HG02870 (cell line): ENCODE measurements at regions not wholly inside any gene's neighbourhood (a gene's known extent, or its start where the extent isn't known, plus 50 kb on each side); places are given as distances from the start of the nearest gene placed in this dataset.
"Not testable (repeated sequence)": the region's sequence is repeated elsewhere in the genome, so short reads cannot be mapped to it uniquely, and the experiment has no call there.

Source experiments
- ATAC-seq: cut with Tn5 transposase; IDR thresholded peaks from one replicate; pipeline ENCODE4 v1.9.1; 2021; ENCODE audit warnings: mild to moderate bottlenecking, moderate library complexity; ENCODE audit not compliant: unreplicated experiment

GRCh38 chr15:95699578-95699977 lies 630.9 kb upstream of the NR2F2 start:
- ATAC-seq = no peak

- not testable (repeated sequence) for ATAC-seq
Observed at GRCh38 chr15:95700692-95701091, 629.8 kb upstream of the NR2F2 start.

DNA sequence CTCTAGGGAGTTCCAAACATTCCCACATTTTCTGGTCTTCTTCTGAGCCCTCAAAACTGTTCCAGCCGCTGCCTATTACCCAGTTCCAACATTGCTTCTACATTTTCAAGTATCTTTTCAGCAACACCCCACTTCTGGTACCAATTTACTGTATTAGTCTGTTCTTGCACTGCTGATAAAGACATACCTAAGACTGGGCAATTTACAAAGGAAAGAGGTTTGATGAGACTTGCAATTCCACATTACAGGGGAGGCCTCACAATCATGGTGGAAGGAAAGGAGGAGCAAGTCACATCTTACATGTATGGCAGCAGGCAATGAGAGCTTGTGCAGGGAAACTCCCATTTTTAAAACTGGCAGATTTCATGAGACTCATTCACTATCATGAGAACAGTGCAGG lies 629.1 kb upstream of the NR2F2 start:
- ATAC-seq = no peak

DNA sequence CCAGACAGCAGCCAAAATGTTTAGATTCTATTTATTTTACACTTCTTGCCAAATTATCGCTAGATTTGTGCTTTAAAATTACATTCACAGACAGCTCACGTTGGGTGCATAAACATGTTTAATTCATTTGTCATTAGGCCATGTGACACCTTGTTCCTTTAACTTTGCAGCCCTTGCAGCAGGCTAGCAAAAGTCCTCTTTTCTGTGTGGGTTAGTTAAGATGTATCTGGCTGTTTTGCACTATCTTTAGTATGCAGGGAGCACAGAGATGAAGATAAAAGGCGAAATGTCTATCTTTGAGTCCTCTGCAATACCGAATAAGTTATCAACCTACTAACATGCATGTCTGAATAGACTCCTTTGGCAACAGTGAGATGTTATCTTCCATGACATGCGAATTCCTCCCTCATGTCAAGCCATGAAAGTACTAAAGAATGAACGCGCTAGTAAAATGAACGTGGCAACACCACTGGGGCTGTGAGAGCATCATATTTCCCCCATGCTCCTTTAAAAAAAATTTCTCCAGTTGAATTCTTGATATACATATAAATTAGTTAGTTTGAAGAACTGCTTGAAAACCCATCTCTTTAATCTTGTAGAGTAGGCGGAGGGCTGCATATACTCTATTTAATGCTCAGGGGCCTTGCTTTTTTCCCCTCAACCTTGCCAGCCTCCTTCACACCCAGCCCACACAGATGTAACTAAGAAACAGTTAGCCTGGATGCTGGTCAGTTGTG lies 620.4 kb upstream of the NR2F2 start:
- ATAC-seq = no peak

GRCh38 chr15:95712785-95713184 lies 617.7 kb upstream of the NR2F2 start:
- ATAC-seq = no peak

GRCh38 chr15:95713324-95713723 lies 617.2 kb upstream of the NR2F2 start:
- ATAC-seq = no peak

- ATAC-seq = no peak
Observed at GRCh38 chr15:95715116-95715903, 615.2 kb upstream of the NR2F2 start.

DNA sequence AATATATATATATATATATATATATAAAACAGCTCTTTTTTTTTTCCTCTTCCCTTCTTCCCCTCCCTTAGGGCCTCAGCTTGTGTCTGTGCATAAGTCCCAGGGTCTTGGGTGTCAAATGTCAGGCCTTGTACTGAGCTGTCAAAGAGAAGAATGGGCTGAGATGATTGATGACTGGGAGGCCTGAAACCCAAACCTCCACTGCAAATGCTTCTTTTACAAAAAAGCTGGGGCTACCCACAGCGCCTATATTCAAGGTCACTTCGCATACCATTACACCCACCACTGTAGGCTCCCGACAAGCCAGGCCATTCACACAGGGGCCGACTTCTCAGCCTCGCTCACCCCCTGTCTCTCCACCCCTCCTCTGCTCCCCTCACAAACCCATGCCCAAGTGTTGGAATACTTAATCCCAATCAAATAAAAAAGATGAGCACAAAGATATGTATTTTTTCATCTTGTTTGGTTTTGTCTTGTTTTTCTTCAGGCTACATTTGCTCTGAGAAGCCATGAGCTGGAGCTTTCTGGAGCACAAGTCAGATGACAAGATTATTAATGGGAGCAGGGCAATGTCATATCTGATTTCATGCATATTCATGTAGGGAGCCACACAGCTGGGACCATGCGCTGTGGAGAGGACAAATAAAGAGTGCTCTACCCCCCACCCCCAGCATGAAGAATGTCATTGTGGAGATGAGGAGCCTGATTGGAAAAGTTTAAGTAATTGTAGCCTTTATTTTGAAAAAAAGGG lies 614.4 kb upstream of the NR2F2 start:
- ATAC-seq = no peak

GRCh38 chr15:95716708-95717107 lies 613.8 kb upstream of the NR2F2 start:
- no peak for ATAC-seq

- no peak for ATAC-seq
Observed at GRCh38 chr15:95718441-95718840, 612.1 kb upstream of the NR2F2 start.

DNA sequence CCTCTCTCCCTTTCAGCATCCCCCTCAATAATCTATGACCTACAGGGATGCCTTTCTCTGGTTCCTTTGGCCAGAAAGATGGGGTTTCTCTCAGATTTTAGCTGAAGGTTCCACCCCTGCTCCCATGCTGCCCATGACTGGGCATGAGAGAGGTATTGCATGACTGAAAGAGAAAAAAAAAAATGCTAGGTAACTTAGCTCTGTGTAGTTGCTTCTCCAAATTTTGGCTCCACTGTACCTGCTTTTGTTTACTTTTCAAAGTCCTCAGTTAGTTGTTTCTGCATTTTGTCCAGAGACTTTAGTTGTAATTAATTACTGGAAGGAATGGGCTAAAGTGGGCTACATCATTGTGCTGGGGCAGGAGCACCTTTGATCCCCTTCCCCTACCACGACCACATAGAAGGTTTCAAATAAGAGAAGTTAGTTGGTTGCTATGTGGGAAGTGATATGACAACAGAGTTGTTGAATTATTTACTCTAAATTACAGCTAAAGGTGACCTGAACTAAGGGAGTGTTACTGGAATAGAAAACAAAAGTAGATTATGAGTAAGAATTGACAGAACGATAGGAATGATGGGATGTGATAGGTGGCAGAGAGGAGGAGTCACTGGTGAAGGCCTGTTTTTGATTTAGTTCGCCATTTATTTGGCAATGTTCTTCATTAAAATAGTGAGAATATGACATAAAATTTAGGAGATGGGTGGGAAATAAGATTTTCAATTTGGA lies 605.4 kb upstream of the NR2F2 start:
- ATAC-seq = no peak

GRCh38 chr15:95726891-95727290 lies 603.6 kb upstream of the NR2F2 start:
- ATAC-seq = no peak

- no peak for ATAC-seq
Observed at GRCh38 chr15:95733931-95734330, 596.6 kb upstream of the NR2F2 start.

- ATAC-seq = no peak
Observed at GRCh38 chr15:95734422-95735316, 595.8 kb upstream of the NR2F2 start.

DNA sequence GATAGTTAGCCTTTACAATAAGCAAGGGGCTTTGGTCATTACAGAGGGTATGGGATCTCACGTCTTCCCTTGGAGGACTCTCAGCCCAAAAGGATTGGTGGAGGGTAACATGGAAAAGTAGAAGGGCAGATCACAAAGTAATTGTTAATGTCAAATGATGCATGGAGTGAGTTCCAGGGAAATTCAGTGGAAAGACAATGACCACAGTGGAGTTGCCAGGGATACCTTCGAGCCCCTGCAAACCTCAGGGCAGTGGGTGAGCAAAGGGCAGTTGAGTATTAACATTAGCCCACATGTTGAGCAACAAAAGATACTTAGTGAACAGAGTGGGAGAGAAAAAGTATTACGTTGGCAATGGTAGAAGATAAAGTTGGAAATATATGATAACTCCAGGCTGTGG lies 593.4 kb upstream of the NR2F2 start:
- no peak for ATAC-seq

GRCh38 chr15:95739131-95739530 lies 591.4 kb upstream of the NR2F2 start:
- ATAC-seq = no peak

DNA sequence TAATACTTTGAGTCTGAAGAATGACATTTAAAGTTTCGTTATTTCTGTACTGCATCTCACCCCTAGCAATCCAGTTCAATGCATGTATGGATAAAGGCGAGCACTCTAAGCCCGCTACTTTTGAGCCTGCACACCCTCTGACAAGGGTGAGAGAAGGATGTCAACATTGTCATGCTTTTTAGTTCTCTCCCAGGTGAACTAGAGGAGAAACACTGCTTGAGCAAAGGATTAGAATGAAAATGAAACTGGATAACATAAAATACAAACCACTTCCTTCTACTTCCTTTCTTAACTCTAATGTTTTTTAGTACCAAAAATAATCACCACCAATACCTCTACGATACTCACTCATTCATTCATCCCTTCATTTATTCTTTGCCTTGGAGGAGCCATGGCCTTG lies 588.7 kb upstream of the NR2F2 start:
- ATAC-seq = no peak

DNA sequence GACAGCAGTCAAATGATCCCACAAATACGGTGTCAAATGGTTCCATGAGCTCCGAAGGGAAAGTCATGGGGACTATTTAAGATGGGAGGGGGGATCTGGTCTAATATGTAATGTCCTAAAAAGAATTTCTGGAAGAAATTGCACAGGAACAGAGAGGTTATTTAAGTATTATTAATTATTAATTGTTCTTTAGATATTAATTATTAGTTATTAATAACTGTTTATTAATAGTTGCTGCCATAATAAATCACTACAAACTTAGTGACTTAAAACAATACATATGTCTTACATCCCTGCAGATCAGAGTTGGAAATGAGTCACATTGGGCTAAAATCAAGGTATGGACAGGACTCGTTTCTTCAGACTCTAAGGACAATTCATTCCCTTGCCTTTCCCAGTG lies 588.2 kb upstream of the NR2F2 start:
- no peak for ATAC-seq

- no peak for ATAC-seq
Observed at GRCh38 chr15:95742836-95743235, 587.7 kb upstream of the NR2F2 start.

DNA sequence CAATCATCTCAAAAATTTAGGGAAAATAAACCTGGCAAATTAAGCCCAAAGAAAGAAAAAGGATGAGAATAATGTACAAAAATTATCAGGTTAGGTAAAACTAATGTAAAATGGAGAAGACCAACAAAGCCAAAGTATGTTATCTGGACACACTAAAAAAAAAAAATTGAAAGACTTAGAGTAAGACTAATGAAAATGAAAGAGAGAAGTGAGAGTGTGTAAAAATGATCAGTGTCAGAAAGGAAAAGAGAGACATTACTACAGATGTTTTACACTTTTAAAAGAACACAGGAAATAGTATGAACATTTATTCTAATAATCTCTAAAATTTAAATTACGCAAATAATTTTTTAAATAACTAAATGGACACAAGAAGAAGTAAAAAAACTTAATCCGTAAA lies 573.3 kb upstream of the NR2F2 start:
- ATAC-seq = no peak
